HUES48 (cell line): ENCODE measurements at regions not wholly inside any gene's neighbourhood (a gene's known extent, or its start where the extent isn't known, plus 50 kb on each side); places are given as distances from the start of the nearest gene placed in this dataset.

Source experiments
- H3K27ac ChIP-seq: one replicate; pipeline ENCODE4 v1.7.0; 2013; ENCODE audit warnings: low read depth, low read length, inconsistent platforms
- H3K27me3 ChIP-seq: 2 replicates; pipeline ENCODE4 v1.6.1; 2013; ENCODE audit warnings: mild to moderate bottlenecking, low read length; ENCODE audit not compliant: control insufficient read depth, insufficient read depth
- H3K36me3 ChIP-seq: 2 replicates; pipeline ENCODE4 v1.6.1; 2013; ENCODE audit warnings: low read length; ENCODE audit not compliant: control insufficient read depth, insufficient read depth
- H3K4me1 ChIP-seq: 2 replicates; pipeline ENCODE4 v1.6.1; 2013; ENCODE audit warnings: mild to moderate bottlenecking, low read length; ENCODE audit not compliant: control insufficient read depth, insufficient read depth
- H3K4me3 ChIP-seq: 2 replicates; pipeline ENCODE4 v1.5.1; 2013; ENCODE audit warnings: mild to moderate bottlenecking, low read depth, low read length
- H3K9ac ChIP-seq: 2 replicates; pipeline ENCODE4 v1.6.1; 2013; ENCODE audit warnings: mild to moderate bottlenecking, low read depth, low read length, moderate library complexity
- H3K9me3 ChIP-seq: 2 replicates; pipeline ENCODE4 v1.6.1; 2013; ENCODE audit warnings: low read length; ENCODE audit not compliant: control insufficient read depth, insufficient read depth

DNA sequence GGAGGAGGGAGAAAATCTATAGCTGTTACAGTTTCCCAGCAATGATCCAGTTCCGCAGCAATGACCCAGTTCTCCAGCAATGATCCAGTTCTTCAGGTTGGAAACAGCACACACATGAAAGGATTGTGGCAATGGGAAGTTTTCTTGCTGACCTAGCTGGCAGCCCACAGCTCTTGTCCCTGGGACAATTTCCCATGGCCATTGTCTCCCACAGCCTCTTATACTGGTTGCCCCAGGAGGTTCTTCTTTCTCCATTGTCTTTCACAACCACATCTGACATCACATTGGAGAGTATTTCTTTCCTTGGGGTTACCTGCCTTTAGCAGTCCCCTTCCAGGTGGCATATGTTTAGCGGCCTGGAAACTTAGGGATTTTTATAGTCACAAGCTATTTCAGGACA, 209.8 kb upstream of the PLEKHG7 start:
- H3K36me3 ChIP-seq, result no peaks in the 10 kb centered on the region
- no peak overlapping the region for H3K4me3 ChIP-seq
- no peak overlapping the region for H3K9ac ChIP-seq
- H3K4me1 ChIP-seq, result no peaks in the 10 kb centered on the region
- no peaks in the 10 kb centered on the region for H3K27me3 ChIP-seq
- H3K9me3 ChIP-seq, result no peaks in the 10 kb centered on the region
- no peak overlapping the region for H3K27ac ChIP-seq

DNA sequence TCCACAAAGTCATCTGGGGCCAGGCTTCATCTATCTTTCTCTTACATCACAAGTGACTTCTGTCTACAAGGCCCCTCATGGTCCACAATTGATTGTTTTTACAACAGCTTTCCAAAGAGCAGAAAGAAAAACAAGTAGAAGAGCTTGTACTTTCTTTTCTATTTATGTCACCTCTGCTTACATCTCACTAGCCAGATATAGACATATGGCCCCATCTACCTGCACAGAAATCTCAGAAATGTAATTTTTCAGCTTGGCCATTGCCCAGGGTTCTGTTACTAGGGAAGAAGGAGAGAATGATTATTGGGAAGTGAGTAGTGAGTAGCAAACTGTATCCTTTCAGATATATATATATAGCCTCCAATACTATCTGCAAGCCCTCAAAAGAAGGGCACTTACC, 210.5 kb upstream of the PLEKHG7 start:
- no peaks in the 10 kb centered on the region for H3K27me3 ChIP-seq
- H3K9ac ChIP-seq, result no peak overlapping the region
- no peaks in the 10 kb centered on the region for H3K36me3 ChIP-seq
- H3K27ac ChIP-seq, result no peak overlapping the region
- H3K4me3 ChIP-seq, result no peak overlapping the region
- H3K9me3 ChIP-seq, result no peaks in the 10 kb centered on the region
- H3K4me1 ChIP-seq, result no peaks in the 10 kb centered on the region

DNA sequence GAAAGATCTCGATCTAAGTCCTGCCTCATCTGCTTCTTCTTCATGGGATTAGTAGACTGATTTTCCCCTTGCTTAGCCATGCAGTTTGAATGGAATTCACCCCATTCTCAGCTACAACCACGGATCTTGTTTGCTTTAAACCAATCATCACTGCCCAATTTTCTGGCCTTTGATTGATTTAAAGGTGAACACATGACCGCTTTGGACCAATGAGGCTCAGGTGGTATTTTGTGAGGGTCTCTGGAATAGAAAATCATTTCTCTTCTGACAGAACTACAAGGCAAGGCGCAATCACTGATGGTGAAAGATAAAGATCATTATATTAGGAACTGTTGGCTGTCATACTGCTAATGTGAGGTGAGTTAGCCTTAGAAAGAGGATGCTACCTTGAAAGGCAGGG, 213.0 kb upstream of the PLEKHG7 start:
- Histone ChIP-seq H3K4me1 (no peaks in the 10 kb centered on the region), H3K9me3 (no peaks in the 10 kb centered on the region), H3K9ac (no peak overlapping the region), H3K36me3 (no peaks in the 10 kb centered on the region), H3K27me3 (no peaks in the 10 kb centered on the region), H3K27ac (no peak overlapping the region), H3K4me3 (no peak overlapping the region)

DNA sequence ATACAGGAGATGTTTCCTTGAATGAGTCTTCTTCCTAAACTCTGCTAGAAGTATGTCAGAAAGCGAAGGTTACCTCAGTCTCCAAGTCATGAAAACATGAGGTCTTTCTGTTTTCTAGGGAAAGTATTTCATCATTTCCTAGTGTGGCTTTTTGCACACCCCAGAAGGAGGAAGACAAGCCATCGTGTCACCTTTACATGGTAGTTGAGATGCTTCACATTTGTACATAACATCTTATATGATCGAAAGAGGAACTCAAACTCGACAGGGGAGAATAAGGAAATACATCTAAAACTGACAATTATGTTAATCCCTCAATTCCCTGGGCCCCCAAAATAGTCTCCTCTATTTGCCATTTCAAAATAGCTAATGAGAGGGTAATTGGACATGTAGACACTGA, 214.1 kb upstream of the PLEKHG7 start:
- H3K4me1 ChIP-seq, result no peaks in the 10 kb centered on the region
- no peaks in the 10 kb centered on the region for H3K36me3 ChIP-seq
- H3K27ac ChIP-seq, result no peak overlapping the region
- H3K27me3 ChIP-seq, result no peaks in the 10 kb centered on the region
- no peak overlapping the region for H3K9ac ChIP-seq
- no peaks in the 10 kb centered on the region for H3K9me3 ChIP-seq
- no peak overlapping the region for H3K4me3 ChIP-seq

DNA sequence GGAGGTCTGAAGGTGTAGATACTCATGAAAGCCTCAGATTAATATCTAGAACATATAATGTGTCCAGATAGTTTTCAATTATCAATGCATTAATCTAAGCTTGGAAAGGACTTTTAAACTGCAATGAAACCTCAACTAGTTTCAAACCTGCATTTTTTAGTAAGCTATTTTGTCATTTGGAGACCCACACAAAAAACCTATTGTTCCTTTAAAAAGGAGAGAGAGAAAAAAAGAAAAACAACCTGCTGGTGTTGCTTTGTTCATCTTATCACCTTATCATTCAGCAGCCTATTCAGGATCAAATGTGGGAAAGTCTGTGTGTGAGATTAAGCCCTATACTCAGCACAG, 215.7 kb upstream of the PLEKHG7 start:
- no peak overlapping the region for H3K27ac ChIP-seq
- H3K9ac ChIP-seq, result no peak overlapping the region
- no peaks in the 10 kb centered on the region for H3K4me1 ChIP-seq
- H3K4me3 ChIP-seq, result no peak overlapping the region
- no peaks in the 10 kb centered on the region for H3K36me3 ChIP-seq
- H3K27me3 ChIP-seq, result no peaks in the 10 kb centered on the region
- H3K9me3 ChIP-seq, result no peaks in the 10 kb centered on the region

DNA sequence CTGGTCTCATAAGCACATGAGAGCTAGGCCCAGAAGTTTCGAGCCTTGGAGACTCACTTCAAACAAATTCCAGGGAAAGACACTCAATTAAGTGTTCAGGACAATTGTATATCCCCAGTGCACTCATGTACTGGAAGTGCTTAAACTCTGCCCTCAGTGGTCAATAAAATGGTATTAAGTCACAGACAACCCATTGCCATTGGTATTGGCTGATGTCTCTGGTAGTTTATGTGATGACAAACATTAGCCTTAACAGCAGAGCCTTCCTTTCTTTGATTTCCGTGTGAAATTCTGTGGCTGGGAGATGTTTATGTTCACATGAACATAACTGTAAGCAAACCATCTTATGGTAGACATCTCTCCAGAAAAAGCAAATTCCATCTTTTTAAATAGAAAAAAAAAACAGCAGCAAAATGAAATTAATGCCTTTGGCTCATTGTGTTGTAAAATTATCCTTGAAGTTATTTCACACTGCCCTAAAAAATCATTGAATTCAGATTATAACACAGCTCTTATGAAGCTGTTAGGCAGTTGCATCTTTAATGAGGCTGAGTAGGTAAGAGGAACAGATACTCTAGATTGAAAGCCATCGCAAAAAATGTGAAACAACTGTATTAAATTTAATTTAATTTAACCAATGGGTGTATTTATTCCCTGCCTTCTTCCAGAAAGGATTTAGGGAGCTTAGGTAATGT, 216.2 kb upstream of the PLEKHG7 start:
- Histone ChIP-seq H3K27ac (no peak overlapping the region), H3K4me1 (no peaks in the 10 kb centered on the region)

DNA sequence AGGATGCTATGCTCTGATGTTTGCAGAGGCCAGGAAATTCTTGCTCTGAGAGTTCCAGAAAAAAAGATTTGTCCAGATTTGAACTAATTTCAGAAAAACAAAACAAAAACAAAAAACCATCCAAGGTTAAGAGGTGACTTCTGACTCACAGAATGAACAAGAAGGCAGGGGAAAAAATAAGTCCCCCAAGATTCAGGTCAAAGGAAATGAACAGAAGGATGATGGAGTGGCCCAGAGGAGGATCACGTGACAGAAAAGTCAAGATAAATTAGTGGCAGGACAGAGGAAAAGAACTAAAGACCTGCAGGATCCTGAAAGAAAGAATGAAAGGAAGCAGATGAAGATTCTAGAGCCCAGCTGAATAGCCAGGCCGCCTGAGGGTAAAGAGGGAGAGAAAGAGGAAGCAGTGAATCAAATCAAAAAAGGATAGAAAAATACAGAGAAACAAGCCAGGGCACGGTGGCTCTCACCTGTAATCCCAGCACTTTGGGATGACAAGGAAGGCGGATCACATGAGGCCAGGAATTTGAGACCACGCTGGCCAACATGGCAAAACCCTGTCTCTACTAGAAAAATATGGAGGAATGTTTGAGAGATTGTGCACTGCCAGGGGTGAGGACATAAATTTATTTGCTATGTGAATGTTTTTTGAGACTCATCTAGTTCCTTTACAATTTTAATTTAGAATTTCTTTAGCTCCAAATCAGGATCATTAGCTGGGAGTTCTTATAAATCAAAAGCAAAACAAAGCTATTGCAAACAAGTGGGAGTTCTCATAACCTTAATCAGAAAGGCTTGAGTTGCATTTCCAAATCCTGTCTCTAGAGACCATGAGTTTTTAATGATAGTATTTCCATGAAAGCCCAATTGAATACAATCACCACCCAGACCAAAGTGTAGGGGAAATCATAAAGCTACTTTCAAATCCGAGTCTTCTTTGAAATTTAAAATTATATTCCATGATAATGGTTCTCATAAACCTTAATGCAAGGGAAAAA, 217.1 kb upstream of the PLEKHG7 start:
- no peaks in the 10 kb centered on the region for H3K9me3 ChIP-seq
- H3K36me3 ChIP-seq, result no peaks in the 10 kb centered on the region
- H3K9ac ChIP-seq, result no peak overlapping the region
- H3K27me3 ChIP-seq, result no peaks in the 10 kb centered on the region
- no peak overlapping the region for H3K4me3 ChIP-seq
- H3K27ac ChIP-seq, result no peak overlapping the region
- H3K4me1 ChIP-seq, result no peaks in the 10 kb centered on the region

More for the DNA sequence above, 216.2 kb upstream of the PLEKHG7 start:
- Histone ChIP-seq H3K4me3 (no peak overlapping the region), H3K9ac (no peak overlapping the region), H3K9me3 (no peaks in the 10 kb centered on the region), H3K27me3 (no peaks in the 10 kb centered on the region), H3K36me3 (no peaks in the 10 kb centered on the region)

DNA sequence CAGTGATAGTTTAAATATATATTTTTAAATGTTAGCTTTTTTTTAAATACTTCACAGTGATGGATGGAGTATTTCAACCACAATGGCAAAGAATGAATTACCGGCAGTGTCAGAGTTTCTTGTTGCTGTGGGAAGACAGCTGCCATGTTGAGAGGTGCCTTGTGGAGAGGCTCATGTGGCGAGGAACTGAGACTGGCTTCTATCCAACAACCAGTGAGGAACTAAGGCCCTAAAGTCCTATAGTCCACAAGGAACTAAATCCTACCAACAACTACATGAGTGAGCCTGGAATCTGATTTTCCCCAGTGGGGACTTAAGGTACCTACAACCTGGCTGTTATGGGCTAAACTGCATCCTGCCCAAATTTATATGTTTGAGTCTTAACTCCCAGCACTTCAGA, 220.2 kb upstream of the PLEKHG7 start:
- Histone ChIP-seq H3K27me3 (no peaks in the 10 kb centered on the region), H3K36me3 (no peaks in the 10 kb centered on the region), H3K27ac (no peak overlapping the region), H3K9me3 (no peaks in the 10 kb centered on the region), H3K4me1 (no peaks in the 10 kb centered on the region), H3K9ac (no peak overlapping the region), H3K4me3 (no peak overlapping the region)

DNA sequence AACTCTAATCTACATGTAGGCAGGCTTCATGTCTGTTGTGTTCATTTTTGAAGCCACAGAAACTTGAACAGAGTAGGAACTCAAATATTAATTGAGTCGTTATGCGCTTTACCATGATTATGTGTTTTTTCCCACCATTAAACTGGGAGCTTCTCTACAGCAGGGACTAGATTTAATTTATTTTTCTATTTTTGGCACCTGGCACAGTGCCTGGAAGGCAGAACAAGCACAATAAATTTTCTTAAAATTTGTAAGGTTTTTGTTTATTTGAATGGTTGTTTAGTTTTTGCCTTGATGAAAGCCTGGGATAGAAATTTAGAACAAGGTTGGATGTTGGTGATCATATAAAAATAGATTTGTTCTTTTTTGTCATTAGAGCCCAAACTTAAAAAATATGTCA, 221.7 kb upstream of the PLEKHG7 start:
- H3K9ac ChIP-seq, result no peak overlapping the region
- no peaks in the 10 kb centered on the region for H3K9me3 ChIP-seq
- no peak overlapping the region for H3K27ac ChIP-seq
- H3K27me3 ChIP-seq, result no peaks in the 10 kb centered on the region
- H3K36me3 ChIP-seq, result no peaks in the 10 kb centered on the region
- H3K4me3 ChIP-seq, result no peak overlapping the region
- H3K4me1 ChIP-seq, result peaks cover 7% of the 10 kb centered on the region

DNA sequence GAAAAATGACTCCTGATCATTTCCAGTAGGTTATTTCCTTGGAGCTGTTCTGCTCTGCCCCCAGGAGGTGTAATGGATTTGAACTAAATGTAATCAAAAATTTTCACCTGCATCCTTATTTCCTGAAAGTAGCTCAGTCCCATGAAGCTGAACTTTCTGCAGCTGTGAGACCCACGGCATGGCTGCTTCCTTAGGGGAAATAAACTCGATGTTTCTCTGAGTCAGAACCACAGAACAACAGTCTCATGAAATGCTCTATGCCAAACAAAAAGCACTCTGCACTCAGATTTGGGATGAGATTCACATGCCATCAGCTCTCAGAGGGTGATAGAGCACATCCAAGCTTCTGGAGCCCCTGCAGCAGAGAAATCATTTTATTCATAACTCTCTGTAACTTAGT, 224.1 kb upstream of the PLEKHG7 start:
- Histone ChIP-seq H3K4me1 (peaks cover 8% of the 10 kb centered on the region), H3K27me3 (no peaks in the 10 kb centered on the region), H3K27ac (no peak overlapping the region), H3K9ac (no peak overlapping the region), H3K4me3 (no peak overlapping the region), H3K36me3 (no peaks in the 10 kb centered on the region), H3K9me3 (no peaks in the 10 kb centered on the region)

DNA sequence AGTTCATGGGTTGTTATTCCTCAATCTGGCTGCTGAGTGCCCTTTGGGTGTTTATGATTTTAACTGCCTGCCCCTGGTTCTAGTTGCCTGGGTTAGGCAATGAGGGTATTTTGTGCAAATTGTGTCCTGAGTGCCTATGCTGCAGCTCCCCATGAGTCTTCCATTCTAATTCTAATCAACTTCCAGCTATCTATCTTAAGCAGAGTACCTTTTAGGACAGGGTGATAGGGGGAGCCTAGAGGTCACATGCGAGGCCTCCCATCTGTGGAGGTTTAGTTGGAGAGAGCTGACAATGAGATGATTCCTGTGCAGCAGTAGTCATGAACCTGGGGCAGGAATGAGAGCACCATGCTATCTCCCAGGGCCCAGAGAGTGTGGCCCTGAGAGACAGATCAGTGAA, 225.9 kb upstream of the PLEKHG7 start:
- H3K4me1 ChIP-seq, result peaks cover 13% of the 10 kb centered on the region
- no peaks in the 10 kb centered on the region for H3K36me3 ChIP-seq
- H3K9me3 ChIP-seq, result no peaks in the 10 kb centered on the region
- no peaks in the 10 kb centered on the region for H3K27me3 ChIP-seq
- no peak overlapping the region for H3K4me3 ChIP-seq
- no peak overlapping the region for H3K27ac ChIP-seq
- no peak overlapping the region for H3K9ac ChIP-seq
